DND-41 (cell line): ENCODE measurements at regions not wholly inside any gene's neighbourhood (a gene's known extent, or its start where the extent isn't known, plus 50 kb on each side); places are given as distances from the start of the nearest gene placed in this dataset.

ENCODE experiments used
- ATAC-seq: fragments of 200-7000 bp; cut with Tn5 transposase; 3 replicates; pipeline ENCODE4 v1.9.1; 2021; ENCODE audit warnings: low read depth; ENCODE audit not compliant: insufficient read depth
- DNase-seq: peaks from one replicate; pipeline ENCODE4 v3.0.0-alpha.2; 2020
- H2AFZ ChIP-seq: 2 replicates; pipeline ENCODE4 v1.6.0; 2012; ENCODE audit warnings: low read depth, low read length
- H3K27ac ChIP-seq: 2 replicates; pipeline ENCODE4 v1.5.1; 2012; ENCODE audit warnings: low read length, inconsistent platforms
- H3K27me3 ChIP-seq: fragments of 200-600 bp; sonication (generic); 2 replicates; pipeline ENCODE4 v1.6.0; 2012; ENCODE audit warnings: low read length, mild to moderate bottlenecking, inconsistent platforms; ENCODE audit not compliant: insufficient read depth, poor library complexity
- H3K36me3 ChIP-seq: 2 replicates; pipeline ENCODE4 v1.5.1; 2012; ENCODE audit warnings: low read length, inconsistent platforms; ENCODE audit not compliant: insufficient read depth
- H3K4me1 ChIP-seq: 2 replicates; pipeline ENCODE4 v1.5.1; 2012; ENCODE audit warnings: mild to moderate bottlenecking, low read length; ENCODE audit not compliant: insufficient read depth
- H3K4me2 ChIP-seq: 2 replicates; pipeline ENCODE4 v1.6.0; 2012; ENCODE audit warnings: mild to moderate bottlenecking, moderate library complexity, low read length, inconsistent platforms; ENCODE audit not compliant: insufficient read depth
- H3K4me3 ChIP-seq, 2 experiments: fragments of 200-600 bp in 1 of 2; shearing (Covaris generic) in 1 of 2; 2 replicates each; pipeline ENCODE4 v1.5.1; 2012 to 2016; ENCODE audit warnings: inconsistent platforms in 2 of 2, low read length in 2 of 2, mild to moderate bottlenecking in 2 of 2, low read depth in 1 of 2, moderate library complexity in 1 of 2
- H3K79me2 ChIP-seq: 2 replicates; pipeline ENCODE4 v1.6.0; 2012; ENCODE audit warnings: low read length, inconsistent platforms; ENCODE audit not compliant: insufficient read depth
- H3K9ac ChIP-seq: 2 replicates; pipeline ENCODE4 v1.6.0; 2012; ENCODE audit warnings: low read depth, mild to moderate bottlenecking, inconsistent platforms, low read length, moderate library complexity
- H3K9me3 ChIP-seq: 2 replicates; pipeline ENCODE4 v1.5.1; 2012; ENCODE audit warnings: low read length, moderate library complexity, mild to moderate bottlenecking, inconsistent platforms; ENCODE audit not compliant: insufficient read depth, severe bottlenecking
- H4K20me1 ChIP-seq: 2 replicates; pipeline ENCODE4 v1.6.0; 2012; ENCODE audit warnings: low read length; ENCODE audit not compliant: insufficient read depth
- CTCF ChIP-seq: IDR thresholded peaks from 2 replicates; pipeline ENCODE4 v1.5.1; 2012; ENCODE audit warnings: borderline replicate concordance, low read length, moderate library complexity, mild to moderate bottlenecking; ENCODE audit not compliant: poor library complexity, severe bottlenecking; ENCODE audit errors: extremely low read depth
- EZH2 ChIP-seq: IDR thresholded peaks from 3 replicates; pipeline ENCODE4 v1.6.1; 2012; ENCODE audit warnings: borderline replicate concordance, low read depth, mild to moderate bottlenecking, moderate library complexity, low read length, inconsistent platforms; ENCODE audit not compliant: severe bottlenecking

- Histone ChIP-seq H2AFZ (no peak overlapping the region), H3K27me3 (no peaks in the 10 kb centered on the region)
These were observed 286.8 kb downstream of the PBX3 start for GRCh38 chr9:126033956-126034355.

GRCh38 chr9:126036881-126037291 lies 289.7 kb downstream of the PBX3 start:
- Histone ChIP-seq H3K27me3 (no peaks in the 10 kb centered on the region), H2AFZ (no peak overlapping the region), H3K9ac (no peak overlapping the region), H3K4me1 (no peaks in the 10 kb centered on the region), H4K20me1 (no peaks in the 10 kb centered on the region; the same call in 1 of the 2 replicates), H3K36me3 (no peaks in the 10 kb centered on the region), H3K9me3 (no peaks in the 10 kb centered on the region), H3K27ac (no peak overlapping the region), H3K79me2 (no peaks in the 10 kb centered on the region), H3K4me2 (no peak overlapping the region), H3K4me3 (no peak overlapping the region)
- TF ChIP-seq CTCF (no peak), EZH2 (no peak)
- DNase-seq (no peak), ATAC-seq (no peak)

More at GRCh38 chr9:126033956-126034355, 286.8 kb downstream of the PBX3 start:
- ATAC-seq (no peak), DNase-seq (no peak)
- Histone ChIP-seq H3K9me3 (no peaks in the 10 kb centered on the region), H3K4me2 (no peak overlapping the region), H3K9ac (no peak overlapping the region), H3K4me1 (no peaks in the 10 kb centered on the region), H3K36me3 (no peaks in the 10 kb centered on the region), H3K27ac (no peak overlapping the region), H3K79me2 (no peaks in the 10 kb centered on the region), H3K4me3 (no peak overlapping the region), H4K20me1 (no peaks in the 10 kb centered on the region; the same call in 1 of the 2 replicates)
- TF ChIP-seq CTCF (no peak), EZH2 (no peak)

- no peaks in the 10 kb centered on the region for H3K4me1 ChIP-seq
- no peak overlapping the region for H3K4me3 ChIP-seq
- TF ChIP-seq EZH2, result no peak
- TF ChIP-seq CTCF, result no peak
- no peak for ATAC-seq
- no peaks in the 10 kb centered on the region for H3K36me3 ChIP-seq
- no peak overlapping the region for H3K9ac ChIP-seq
- no peak overlapping the region for H2AFZ ChIP-seq
- H3K9me3 ChIP-seq, result no peaks in the 10 kb centered on the region
- H3K4me2 ChIP-seq, result no peak overlapping the region
- H3K27ac ChIP-seq, result no peak overlapping the region
- H3K27me3 ChIP-seq, result no peaks in the 10 kb centered on the region
- H3K79me2 ChIP-seq, result no peaks in the 10 kb centered on the region
- DNase-seq, result no peak
- no peaks in the 10 kb centered on the region; the same call in 1 of the 2 replicates for H4K20me1 ChIP-seq
These were observed 287.8 kb upstream of the MVB12B start for GRCh38 chr9:126038790-126039189.

GRCh38 chr9:126043681-126044080 lies 282.9 kb upstream of the MVB12B start:
- no peak overlapping the region for H3K27ac ChIP-seq
- H3K4me3 ChIP-seq, result no peak overlapping the region
- H3K4me1 ChIP-seq, result no peaks in the 10 kb centered on the region
- DNase-seq (no peak), ATAC-seq (no peak)
- no peaks in the 10 kb centered on the region for H3K79me2 ChIP-seq
- H3K36me3 ChIP-seq, result no peaks in the 10 kb centered on the region
- H3K9me3 ChIP-seq, result no peaks in the 10 kb centered on the region
- no peak overlapping the region for H3K9ac ChIP-seq
- no peak for TF ChIP-seq CTCF
- no peak for TF ChIP-seq EZH2
- H2AFZ ChIP-seq, result no peak overlapping the region
- no peak overlapping the region for H3K4me2 ChIP-seq
- no peaks in the 10 kb centered on the region for H3K27me3 ChIP-seq
- peaks cover 4% of the 10 kb centered on the region; the same call in 1 of the 2 replicates for H4K20me1 ChIP-seq
